Mucosa of rectum (tissue), 2 donors: ENCODE measurements at regions not wholly inside any gene's neighbourhood (a gene's known extent, or its start where the extent isn't known, plus 50 kb on each side); places are given as distances from the start of the nearest gene placed in this dataset.

Source experiments
- H3K27ac ChIP-seq, 2 donors: one replicate each; pipeline ENCODE4 v1.7.0; 2013; ENCODE audit warnings: inconsistent platforms in 2 of 2, low read depth in 2 of 2, low read length in 2 of 2
- H3K27me3 ChIP-seq, 2 donors: one replicate each; pipeline ENCODE4 v1.7.0; 2013; ENCODE audit warnings: low read length in 2 of 2; ENCODE audit not compliant: control insufficient read depth in 2 of 2, insufficient read depth in 2 of 2
- H3K36me3 ChIP-seq, 2 donors: one replicate each; pipeline ENCODE4 v1.7.0; 2013; ENCODE audit warnings: low read length in 2 of 2; ENCODE audit not compliant: control insufficient read depth in 2 of 2, insufficient read depth in 2 of 2
- H3K4me1 ChIP-seq, 2 donors: one replicate each; pipeline ENCODE4 v1.7.0; 2013; ENCODE audit warnings: low read length in 2 of 2, mild to moderate bottlenecking in 1 of 2; ENCODE audit not compliant: control insufficient read depth in 2 of 2, insufficient read depth in 2 of 2
- H3K4me3 ChIP-seq, 2 donors: one replicate each; pipeline ENCODE4 v1.7.0; 2013; ENCODE audit warnings: low read length in 2 of 2
- H3K9ac ChIP-seq, 2 donors: one replicate each; pipeline ENCODE4 v1.7.0; 2013; ENCODE audit warnings: low read length in 2 of 2, low read depth in 1 of 2, mild to moderate bottlenecking in 1 of 2
- H3K9me3 ChIP-seq, 2 donors: one replicate each; pipeline ENCODE4 v1.7.0; 2013; ENCODE audit warnings: low read length in 2 of 2; ENCODE audit not compliant: control insufficient read depth in 2 of 2
- donor health status: healthy.
- donor health status: Normal muscosa, but diverticular disease.

DNA sequence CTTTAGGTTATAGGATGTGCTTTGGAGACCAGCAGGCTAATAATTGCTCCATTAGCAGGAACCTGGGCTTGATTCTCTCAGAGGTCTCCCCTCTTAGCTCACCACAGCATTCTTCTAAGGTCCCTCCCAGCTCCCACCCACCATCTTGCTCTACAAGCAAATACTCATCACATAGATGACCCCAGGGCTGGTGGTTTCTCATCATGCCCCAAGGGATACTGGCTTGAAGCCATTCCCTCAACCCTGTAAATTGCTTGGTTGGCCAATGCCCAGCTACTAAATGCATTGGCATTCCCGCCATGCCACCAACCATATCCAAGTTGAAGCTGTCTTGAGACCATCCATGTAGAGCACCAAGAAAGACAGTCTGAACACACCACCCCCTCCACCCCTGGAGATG, 130.2 kb upstream of the NCAM1 start:
- Histone ChIP-seq H3K9ac (no peak overlapping the region), H3K4me3 (no peak overlapping the region), H3K4me1 (no peaks in the 10 kb centered on the region), H3K27me3 (no peaks in the 10 kb centered on the region), H3K36me3 (no peaks in the 10 kb centered on the region), H3K27ac (no peak overlapping the region), H3K9me3 (no peaks in the 10 kb centered on the region)

DNA sequence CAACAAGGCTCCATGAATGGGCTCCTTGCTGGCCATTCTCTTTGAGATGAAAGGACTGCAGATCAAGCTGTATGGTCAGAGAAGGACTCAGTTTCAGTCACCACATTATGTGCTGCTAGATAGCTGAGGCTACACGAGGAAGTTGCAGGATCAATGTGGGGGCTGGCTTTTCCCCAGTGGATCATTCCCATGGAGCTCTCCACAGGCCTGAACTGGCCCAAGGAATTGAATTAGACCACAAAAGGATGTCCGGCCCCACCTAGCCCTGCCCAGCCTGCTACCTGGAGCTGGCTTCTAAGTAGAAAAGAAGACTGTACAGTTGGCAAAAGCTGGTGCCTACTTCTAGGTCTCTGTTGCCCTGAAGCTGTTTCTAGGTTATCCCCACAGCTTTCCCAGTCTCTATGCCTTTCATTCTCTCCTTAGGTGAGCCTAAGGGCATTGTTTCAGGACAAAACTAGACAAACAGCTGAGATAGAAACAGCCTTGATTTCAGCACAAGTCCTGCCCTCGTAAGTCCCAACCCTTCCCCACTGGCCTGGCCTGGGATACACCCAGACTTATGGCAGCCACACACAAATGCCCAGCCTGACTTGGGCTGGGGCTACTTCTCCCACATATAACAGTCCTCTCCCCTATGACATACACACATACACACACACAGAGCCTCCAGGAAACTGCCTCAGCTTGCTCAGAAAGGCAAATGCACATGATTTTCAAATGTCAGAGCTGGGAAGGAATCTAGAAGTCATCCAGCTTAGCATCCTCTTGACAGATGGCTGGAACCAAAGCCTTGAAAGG, 129.1 kb upstream of the NCAM1 start:
- Histone ChIP-seq H3K4me1 (no peaks in the 10 kb centered on the region), H3K9ac (no peak overlapping the region), H3K36me3 (no peaks in the 10 kb centered on the region), H3K4me3 (no peak overlapping the region), H3K27ac (no peak overlapping the region), H3K27me3 (no peaks in the 10 kb centered on the region), H3K9me3 (no peaks in the 10 kb centered on the region)

DNA sequence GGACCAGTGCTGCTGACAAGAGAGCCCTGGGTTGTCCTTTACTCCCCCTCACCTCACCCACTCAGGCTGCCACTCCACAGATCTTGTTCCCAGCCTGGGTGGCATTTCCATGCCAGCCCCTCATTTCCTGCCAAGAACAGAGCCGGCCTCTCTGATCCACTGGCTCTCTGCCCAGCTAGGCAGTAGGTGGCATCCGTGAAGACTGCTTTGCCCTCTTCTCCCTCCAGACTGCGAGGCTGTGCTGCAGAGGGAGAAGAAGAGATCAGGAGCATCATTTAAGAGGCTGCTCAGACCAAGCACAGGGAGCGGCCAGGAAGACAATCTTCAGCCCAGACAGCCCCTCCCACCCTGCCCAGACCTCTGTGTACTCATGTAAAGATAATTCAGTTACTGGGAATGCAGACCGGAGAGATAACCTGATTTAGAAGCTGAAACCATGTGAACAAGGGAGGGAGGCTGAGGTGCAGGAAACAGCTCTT, 126.9 kb upstream of the NCAM1 start:
- Histone ChIP-seq H3K36me3 (no peaks in the 10 kb centered on the region), H3K9me3 (no peaks in the 10 kb centered on the region), H3K4me3 (no peak overlapping the region), H3K27ac (no peak overlapping the region), H3K27me3 (no peaks in the 10 kb centered on the region), H3K4me1 (no peaks in the 10 kb centered on the region), H3K9ac (no peak overlapping the region)

DNA sequence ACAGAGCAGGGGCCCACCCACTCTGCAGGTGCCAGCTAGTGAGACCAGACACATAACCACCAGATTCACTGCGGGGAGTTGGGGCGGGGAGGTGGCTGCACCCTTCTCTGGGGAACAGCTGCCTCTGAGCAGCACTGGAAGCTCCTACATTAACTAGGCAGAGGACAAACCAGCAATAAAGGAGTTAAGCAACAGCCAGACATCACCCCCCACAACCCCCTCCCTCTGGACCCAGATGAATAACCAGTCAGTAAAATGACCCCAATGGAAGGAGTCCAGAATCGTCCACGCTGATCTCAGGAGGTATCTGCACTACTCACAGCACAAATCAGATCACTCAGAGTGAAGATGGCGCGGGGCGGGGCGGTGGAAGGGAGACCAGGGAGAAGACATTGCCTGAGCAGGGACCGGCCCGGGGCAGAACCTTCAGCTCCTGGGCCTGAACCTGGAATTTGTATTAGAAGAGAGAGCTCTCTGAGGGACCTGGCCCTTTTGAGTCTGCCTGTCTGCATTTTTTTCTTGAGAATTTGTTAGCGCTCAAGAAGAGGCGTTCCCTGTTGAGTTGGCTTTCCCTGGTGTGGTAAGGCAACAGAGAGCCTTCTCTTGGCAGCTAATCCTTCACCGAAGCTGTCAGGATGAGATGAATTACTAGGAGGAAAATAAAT, 125.5 kb upstream of the NCAM1 start:
- no peaks in the 10 kb centered on the region for H3K36me3 ChIP-seq
- H3K9me3 ChIP-seq: no peaks in the 10 kb centered on the region
- H3K27me3 ChIP-seq: no peaks in the 10 kb centered on the region
- H3K27ac ChIP-seq: no peak overlapping the region
- H3K9ac ChIP-seq: no peak overlapping the region
- H3K4me1 ChIP-seq: no peaks in the 10 kb centered on the region
- H3K4me3 ChIP-seq: no peak overlapping the region

DNA sequence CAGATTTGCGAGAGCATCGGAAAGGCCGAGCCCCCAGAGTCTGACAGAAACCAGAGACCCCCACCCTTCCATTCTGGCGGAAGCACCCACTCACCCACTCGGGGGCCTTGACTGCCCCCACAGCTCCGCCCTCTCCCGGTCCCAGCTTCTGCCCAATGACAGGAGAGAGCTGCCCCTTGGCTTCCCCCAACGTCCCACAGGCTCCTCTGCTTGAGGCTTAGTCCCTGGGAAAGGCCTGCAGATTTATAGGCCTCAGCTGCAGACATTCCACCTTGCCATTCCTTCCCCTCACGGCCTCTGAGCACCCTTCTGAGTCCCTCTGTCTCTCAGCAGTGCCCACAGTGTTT, 125.0 kb upstream of the NCAM1 start:
- Histone ChIP-seq H3K27ac (no peak overlapping the region), H3K36me3 (no peaks in the 10 kb centered on the region)

DNA sequence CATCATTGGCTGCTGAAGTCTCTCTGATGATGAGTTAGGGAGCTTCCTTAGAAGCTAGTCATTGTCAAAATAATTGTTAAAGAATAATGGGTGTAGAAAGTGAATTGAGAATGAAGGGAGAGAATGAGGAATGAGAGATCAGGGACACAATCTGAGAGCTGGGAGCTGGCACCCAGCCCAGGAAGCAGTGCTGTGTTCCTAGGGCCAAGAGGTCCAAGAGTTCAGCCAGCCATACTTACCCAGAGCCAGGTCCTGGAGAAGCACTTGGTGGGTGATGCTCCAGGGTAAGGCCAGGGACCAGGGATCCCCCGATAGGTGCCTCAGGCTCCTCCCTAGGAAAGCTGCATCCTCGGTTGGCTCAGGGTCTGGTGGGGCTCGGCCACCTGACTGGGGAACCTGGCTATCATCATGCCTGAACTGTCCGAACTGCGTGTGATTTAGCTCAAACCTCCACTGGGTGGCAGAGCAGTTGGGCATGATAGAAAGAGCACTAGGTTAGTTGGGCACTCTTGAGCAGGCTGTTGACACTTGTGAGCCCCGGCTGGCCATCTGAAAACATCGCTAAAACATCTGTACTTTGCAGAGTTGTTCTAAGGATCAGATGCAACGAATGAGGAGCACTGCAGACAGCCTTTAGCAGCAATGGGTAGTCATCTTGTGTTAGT, 123.9 kb upstream of the NCAM1 start:
- no peaks in the 10 kb centered on the region for H3K4me1 ChIP-seq
- H3K27me3 ChIP-seq: no peaks in the 10 kb centered on the region
- H3K27ac ChIP-seq: no peak overlapping the region
- no peak overlapping the region for H3K9ac ChIP-seq
- no peak overlapping the region for H3K4me3 ChIP-seq
- H3K9me3 ChIP-seq: no peaks in the 10 kb centered on the region
- H3K36me3 ChIP-seq: no peaks in the 10 kb centered on the region

More for the DNA sequence above, 125.0 kb upstream of the NCAM1 start:
- Histone ChIP-seq H3K27me3 (no peaks in the 10 kb centered on the region), H3K9me3 (no peaks in the 10 kb centered on the region), H3K9ac (no peak overlapping the region), H3K4me1 (no peaks in the 10 kb centered on the region), H3K4me3 (no peak overlapping the region)

DNA sequence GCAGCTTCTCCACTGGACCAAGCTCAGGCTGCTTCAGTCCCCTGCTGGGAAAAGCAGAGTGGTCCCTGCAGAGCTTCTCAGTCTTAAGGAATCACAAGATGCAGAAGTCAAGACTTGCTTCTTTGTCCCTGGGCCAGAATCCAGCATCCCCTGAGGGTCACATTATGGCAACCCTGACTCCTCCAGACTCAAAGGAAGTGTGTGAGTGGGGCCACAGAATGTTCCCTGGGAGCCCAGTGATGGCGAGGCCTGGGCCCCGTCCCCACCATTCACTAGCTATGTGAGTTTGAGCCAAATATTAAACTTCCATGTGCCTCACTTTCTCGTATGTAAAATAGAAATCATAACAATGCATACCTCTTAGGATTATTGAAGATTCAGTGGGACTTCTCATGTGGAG, 122.2 kb upstream of the NCAM1 start:
- H3K9ac ChIP-seq: no peak overlapping the region
- no peak overlapping the region for H3K4me3 ChIP-seq
- H3K4me1 ChIP-seq: no peaks in the 10 kb centered on the region
- H3K27ac ChIP-seq: no peak overlapping the region
- H3K27me3 ChIP-seq: no peaks in the 10 kb centered on the region
- H3K9me3 ChIP-seq: no peaks in the 10 kb centered on the region
- no peaks in the 10 kb centered on the region for H3K36me3 ChIP-seq

DNA sequence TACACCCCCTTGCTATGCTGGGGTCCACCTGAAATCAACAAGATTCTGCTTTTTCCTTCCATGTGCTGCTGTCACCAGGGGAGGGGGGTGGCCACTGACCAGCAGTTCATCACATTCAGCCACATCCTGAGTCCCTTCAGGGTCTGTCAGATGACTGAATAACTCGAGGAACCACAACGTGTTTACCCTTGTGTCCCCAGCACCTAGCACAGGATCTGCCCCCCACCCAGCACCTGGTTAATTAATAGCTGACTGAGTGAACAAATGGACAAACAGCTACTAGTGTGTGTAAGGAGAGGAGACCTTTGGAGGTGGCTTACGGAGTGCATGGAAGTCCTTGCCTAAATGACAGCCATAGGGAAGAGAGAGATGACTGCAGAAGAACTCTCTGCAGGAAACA, 119.5 kb upstream of the NCAM1 start:
- H3K4me3 ChIP-seq: no peak overlapping the region
- no peaks in the 10 kb centered on the region for H3K27me3 ChIP-seq
- H3K9me3 ChIP-seq: no peaks in the 10 kb centered on the region
- H3K36me3 ChIP-seq: no peaks in the 10 kb centered on the region
- H3K4me1 ChIP-seq: no peaks in the 10 kb centered on the region
- no peak overlapping the region for H3K9ac ChIP-seq
- H3K27ac ChIP-seq: no peak overlapping the region

DNA sequence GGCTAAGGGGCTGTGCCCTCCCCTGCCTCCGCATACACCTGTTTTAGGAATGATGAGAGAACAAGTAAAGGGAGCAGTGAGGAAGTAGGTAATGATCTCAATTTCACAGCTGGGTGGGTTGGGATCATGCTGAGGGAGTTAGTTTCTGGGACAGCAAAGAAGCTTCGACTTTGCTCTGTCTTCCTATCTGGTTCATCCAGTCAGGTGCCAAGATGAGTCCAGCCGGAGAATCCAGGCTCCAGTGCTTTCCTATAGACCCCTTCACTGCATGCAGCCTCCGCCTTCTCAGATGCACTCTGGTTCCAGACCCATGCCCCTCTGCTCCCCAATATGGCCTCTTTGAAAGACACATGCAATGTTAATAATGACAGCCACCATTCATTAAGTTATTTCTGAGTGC, 119.1 kb upstream of the NCAM1 start:
- H3K9me3 ChIP-seq: no peaks in the 10 kb centered on the region
- H3K4me1 ChIP-seq: no peaks in the 10 kb centered on the region
- no peaks in the 10 kb centered on the region for H3K27me3 ChIP-seq
- no peak overlapping the region for H3K4me3 ChIP-seq
- no peaks in the 10 kb centered on the region for H3K36me3 ChIP-seq
- H3K9ac ChIP-seq: no peak overlapping the region
- no peak overlapping the region for H3K27ac ChIP-seq

DNA sequence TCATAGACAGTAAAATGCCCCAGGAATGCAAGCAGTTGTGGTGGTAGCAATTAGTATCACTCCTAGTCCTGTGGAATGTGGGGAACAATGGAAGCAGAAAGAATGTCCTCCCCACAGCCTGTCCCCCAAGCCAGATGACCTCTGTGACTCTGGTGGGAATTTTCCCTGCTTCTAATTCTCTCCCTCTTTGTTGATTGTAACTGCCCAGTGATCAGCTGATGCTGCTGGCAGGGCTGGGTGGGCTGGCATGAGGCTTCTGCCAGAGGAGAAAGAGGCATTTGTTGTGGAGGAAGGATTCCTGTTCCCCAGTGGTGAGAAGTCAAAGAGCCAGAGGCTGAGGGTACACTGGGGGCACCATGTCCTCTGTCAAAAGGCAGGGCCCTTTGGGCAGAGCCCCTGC, 116.7 kb upstream of the NCAM1 start:
- no peaks in the 10 kb centered on the region for H3K4me1 ChIP-seq
- H3K27ac ChIP-seq: no peak overlapping the region
- no peak overlapping the region for H3K4me3 ChIP-seq
- no peaks in the 10 kb centered on the region for H3K36me3 ChIP-seq
- no peaks in the 10 kb centered on the region for H3K9me3 ChIP-seq
- H3K27me3 ChIP-seq: no peaks in the 10 kb centered on the region
- no peak overlapping the region for H3K9ac ChIP-seq
